A673 (cell line): ENCODE measurements at regions not wholly inside any gene's neighbourhood (a gene's known extent, or its start where the extent isn't known, plus 50 kb on each side); places are given as distances from the start of the nearest gene placed in this dataset.

Experiments
- CTCF ChIP-seq: fragments of 300-800, 200-600 bp; sonication (generic); conservative IDR thresholded peaks from 2 replicates; pipeline ENCODE4 v1.5.1; 2017; ENCODE audit warnings: low read depth, mild to moderate bottlenecking, antibody characterized with exemption, low read length, moderate library complexity, mixed read lengths
- EZH2 ChIP-seq: fragments of 200-600 bp; sonication (generic); IDR thresholded peaks from 2 replicates; pipeline ENCODE4 v1.6.1; 2017; ENCODE audit warnings: borderline replicate concordance, low read depth, mild to moderate bottlenecking, mixed read lengths, antibody characterized with exemption, low read length; ENCODE audit not compliant: poor library complexity, severe bottlenecking

- TF ChIP-seq CTCF (no peak), EZH2 (no peak)
Observed at GRCh38 chr11:22133776-22134175, 59.1 kb upstream of the ANO5 start.
